ENCODE measurements at regions not wholly inside any gene's neighbourhood (a gene's known extent, or its start where the extent isn't known, plus 50 kb on each side); places are given as distances from the start of the nearest gene placed in this dataset.
"Not testable (repeated sequence)": the region's sequence is repeated elsewhere in the genome, so short reads cannot be mapped to it uniquely, and the experiment has no call there.

GRCh38 chr7:66539902-66540375 is 88.7 kb upstream of the KCTD7 start:
- no peak for DNase-seq (ENCODE audit: low read depth)

GRCh38 chr7:66542049-66542448 is 86.6 kb upstream of the KCTD7 start:
- DNase-seq (ENCODE audit: low read depth), result no peak

- no peak for DNase-seq (ENCODE audit: low read depth)
Measured at GRCh38 chr7:66542528-66543269, 86.0 kb upstream of the KCTD7 start.

DNA sequence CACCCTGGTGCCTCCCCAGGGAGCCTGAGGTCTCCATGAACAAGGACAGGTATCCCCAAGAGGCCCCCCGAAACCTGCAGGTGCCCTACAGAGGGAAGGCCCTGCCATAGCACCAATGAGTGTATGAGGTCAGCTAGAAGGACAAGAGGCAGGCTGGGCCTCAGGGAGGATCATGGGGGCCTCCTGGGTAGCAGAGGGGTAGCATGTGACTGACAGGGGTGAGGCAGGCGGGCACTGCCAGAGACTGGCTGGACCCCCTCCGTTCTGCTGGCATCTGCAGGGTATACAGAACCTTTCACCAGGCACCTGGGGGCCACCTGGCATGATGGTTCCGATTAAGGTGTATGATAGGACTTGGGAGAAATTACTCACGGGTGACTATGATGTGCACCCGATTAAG is 79.2 kb upstream of the KCTD7 start:
- no peak for DNase-seq (ENCODE audit: low read depth)

- DNase-seq (ENCODE audit: low read depth), result no peak
Measured at GRCh38 chr7:66553001-66553400, 75.7 kb upstream of the KCTD7 start.

DNA sequence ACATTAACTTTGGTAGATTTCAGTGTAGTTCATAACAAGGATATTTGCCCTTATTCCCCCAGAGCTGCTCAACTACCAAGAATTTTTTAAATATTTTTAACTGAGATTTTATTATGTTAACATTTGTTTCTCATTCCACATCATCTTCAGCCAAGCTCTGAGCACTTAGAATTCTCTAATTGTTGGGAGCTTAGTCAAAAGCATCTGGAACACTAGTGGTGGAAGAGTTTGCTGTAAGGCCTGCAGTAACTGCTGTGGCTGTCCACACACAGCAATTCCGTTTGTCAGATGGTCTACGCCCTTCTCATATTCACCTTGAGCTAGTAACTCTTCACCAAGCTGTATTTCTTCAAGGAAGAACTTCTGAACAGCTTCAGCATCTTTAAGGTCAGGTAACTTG is 75.0 kb upstream of the KCTD7 start:
- not testable (repeated sequence) for DNase-seq (ENCODE audit: low read depth)

GRCh38 chr7:66554291-66554690 is 74.4 kb upstream of the KCTD7 start:
- not testable (repeated sequence) for DNase-seq (ENCODE audit: low read depth)

DNA sequence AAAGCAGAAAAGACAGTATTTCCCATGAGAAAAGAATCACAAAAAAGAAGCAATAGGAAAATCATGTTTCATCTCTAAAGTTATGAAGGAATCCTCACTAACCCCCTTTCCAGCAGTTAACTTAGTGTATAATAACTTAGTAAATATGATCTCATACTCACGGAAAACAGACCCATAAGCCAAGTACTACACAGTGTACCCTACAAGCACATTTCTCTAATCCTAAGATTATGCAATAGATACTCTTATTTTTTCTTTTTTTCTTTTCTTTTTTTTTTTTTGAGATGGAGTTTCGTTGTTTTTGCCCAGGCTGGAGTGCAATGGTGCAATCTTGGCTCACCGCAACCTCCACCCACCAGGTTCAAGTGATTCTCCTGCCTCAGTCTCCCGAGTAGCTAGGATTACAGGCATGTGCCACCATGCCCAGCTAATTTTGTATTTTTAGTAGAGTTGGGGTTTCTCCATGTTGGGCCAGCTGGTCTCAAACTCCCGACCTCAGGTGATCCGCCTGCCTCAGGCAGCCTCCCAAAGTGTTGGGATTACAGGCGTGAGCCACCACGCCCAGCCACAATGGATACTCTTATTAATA is 73.7 kb upstream of the KCTD7 start:
- not testable (repeated sequence) for DNase-seq (ENCODE audit: low read depth)

- DNase-seq (ENCODE audit: low read depth), result no peak
Measured at GRCh38 chr7:66556177-66556548, 72.5 kb upstream of the KCTD7 start.

- DNase-seq (ENCODE audit: low read depth), result no peak
Measured at GRCh38 chr7:66556549-66557213, 72.0 kb upstream of the KCTD7 start.

- peak; percentile 51 for DNase-seq (ENCODE audit: low read depth)
Measured at GRCh38 chr7:66557214-66558200, 71.2 kb upstream of the KCTD7 start.

DNA sequence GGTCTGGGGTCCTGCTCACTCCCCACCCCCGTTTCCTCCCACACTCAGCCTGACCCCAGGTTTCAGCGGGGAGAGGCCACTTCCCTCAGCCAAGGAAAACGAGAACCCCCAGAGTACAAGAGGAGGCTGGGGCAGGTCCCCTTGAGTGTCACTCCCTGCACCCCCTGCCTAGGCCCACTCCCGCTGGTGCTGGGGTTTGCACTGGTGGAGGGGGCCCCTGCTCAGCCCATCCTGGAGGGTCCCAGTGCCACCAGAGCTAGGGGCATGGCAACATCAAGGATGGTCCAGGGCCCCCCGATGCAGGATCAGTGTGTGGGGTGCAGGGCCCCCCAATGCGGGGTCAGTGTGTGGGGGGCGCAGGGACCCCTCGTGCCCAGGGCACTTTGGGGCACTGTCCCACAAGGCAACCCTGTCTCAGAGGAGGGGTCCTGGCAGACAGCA is 70.5 kb upstream of the KCTD7 start:
- no peak for DNase-seq (ENCODE audit: low read depth)

GRCh38 chr7:66558660-66559465 is 69.8 kb upstream of the KCTD7 start:
- DNase-seq (ENCODE audit: low read depth), result no peak

DNA sequence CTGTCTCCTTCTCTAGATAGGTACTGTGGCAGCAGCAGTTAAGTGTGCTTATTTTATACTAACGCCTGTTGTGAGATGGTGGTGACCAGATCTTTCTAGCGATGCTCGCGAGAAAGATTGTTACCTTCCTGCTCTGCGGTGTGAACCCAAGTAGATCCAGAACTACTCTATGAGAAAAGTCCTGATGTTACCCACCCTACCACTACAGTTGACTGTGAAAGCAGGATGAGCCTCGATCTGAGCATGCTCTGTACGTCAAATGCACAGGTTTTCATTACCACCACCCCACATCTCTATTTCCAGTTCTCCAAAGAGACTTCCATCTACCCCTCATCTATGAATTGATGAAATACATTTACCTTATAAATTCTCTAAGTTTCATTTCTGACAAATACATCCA is 64.6 kb upstream of the KCTD7 start:
- no peak for DNase-seq (ENCODE audit: low read depth)

GRCh38 chr7:66570179-66570578 is 58.5 kb upstream of the KCTD7 start:
- DNase-seq (ENCODE audit: low read depth), result not testable (repeated sequence)

DNA sequence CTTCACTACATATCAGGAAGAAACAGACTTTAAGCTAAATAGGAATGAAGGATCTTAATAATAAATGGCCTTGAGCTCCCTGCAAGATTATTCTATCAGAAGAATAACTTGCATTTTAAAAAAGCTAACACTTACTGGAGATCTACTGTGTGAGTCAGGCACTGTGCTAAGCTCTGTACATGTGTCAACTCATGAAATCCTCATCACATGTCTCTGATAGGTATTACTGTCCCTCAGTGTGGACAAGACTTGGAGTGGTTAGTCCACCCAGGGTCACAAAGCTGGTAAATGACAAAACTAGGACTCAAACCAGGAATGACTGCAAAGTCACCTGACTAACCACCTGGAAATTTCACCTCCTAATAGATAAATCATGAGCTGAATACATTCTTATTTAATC is 57.1 kb upstream of the KCTD7 start:
- no peak for DNase-seq (ENCODE audit: low read depth)

DNA sequence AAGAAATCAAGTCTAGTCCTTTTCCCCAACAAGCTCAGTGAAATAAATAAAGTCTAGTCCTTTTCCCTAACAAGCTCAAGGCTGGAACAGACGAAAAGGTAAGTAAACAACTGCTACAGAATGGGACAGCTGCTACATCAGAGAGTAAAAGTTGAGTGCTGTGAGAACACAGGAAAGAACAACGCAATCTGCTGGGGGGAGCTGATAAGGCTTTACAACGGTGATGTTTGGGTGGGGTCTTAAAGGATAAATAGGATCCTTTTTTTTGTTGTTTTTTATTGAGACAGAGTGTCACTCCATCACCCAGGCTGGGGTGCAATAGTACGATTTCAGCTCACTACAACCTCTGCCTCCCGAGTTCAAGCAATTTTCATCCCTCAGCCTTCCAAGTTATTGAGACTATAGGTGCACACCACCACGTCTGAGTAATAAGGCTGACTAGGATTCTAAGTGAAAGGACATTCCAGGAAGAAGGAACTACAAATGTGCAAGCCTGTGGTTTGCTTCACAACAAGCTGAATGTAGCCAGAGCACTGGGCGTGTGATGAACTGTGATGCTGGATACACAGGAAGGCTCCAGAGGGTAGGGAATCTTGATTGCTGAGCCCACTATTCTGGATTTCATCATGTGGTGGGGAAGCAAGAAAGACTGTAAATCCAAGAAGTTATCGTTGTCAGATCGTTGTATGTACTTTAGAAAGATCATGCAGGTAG is 54.7 kb upstream of the KCTD7 start:
- DNase-seq (ENCODE audit: low read depth), result not testable (repeated sequence)

DNA sequence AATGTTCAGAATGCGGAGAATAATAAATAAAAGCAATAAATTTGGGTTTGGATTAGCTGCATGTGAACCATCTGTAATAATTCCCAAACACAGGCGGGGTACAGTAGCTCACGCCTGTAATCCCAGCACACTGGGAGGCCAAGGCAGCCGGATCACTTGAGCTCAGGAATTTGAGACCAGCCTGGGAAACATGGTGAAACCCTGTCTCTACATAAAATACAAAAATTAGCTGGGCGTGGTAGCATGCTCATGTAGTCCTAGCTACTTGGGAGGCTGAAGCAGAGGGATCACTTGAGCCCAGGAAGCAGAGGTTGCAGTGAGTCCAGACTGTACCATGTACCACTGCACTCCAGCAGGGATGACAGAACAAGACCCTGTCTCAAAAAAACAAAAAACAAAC is 53.9 kb upstream of the KCTD7 start:
- DNase-seq (ENCODE audit: low read depth), result not testable (repeated sequence)

- DNase-seq (ENCODE audit: low read depth), result no peak
Measured at GRCh38 chr7:66575398-66575797, 53.3 kb upstream of the KCTD7 start.

- DNase-seq (ENCODE audit: low read depth), result no peak
Measured at GRCh38 chr7:66576646-66577045, 52.0 kb upstream of the KCTD7 start.
